Keratinocyte (primary cell): ENCODE measurements at regions not wholly inside any gene's neighbourhood (a gene's known extent, or its start where the extent isn't known, plus 50 kb on each side); places are given as distances from the start of the nearest gene placed in this dataset.

Source experiments
- DNase-seq: peaks from one replicate; pipeline ENCODE4 v3.0.0-alpha.2; 2011; ENCODE audit warnings: low read depth, missing footprints, low spot score
- FAIRE-seq: peaks from 2 replicates; lab custom pipeline; 2011; peaks lifted over from hg19 to GRCh38; lab: Jason Lieb, UNC
- H2AFZ ChIP-seq: 2 replicates; pipeline ENCODE4 v1.6.0; 2012; ENCODE audit warnings: low read length, control low read depth, inconsistent platforms; ENCODE audit not compliant: control insufficient read depth
- H3K27ac ChIP-seq: 2 replicates; pipeline ENCODE4 v1.5.1; 2011; ENCODE audit warnings: low read length; ENCODE audit not compliant: control insufficient read depth, insufficient read depth
- H3K27me3 ChIP-seq: 3 replicates; pipeline ENCODE4 v1.6.0; 2011; ENCODE audit warnings: low read length; ENCODE audit not compliant: control insufficient read depth, insufficient read depth; ENCODE audit errors: extremely low read depth
- H3K36me3 ChIP-seq, 2 experiments: 2 replicates in 1 of 2; 3 replicates in 1 of 2; pipeline ENCODE4 v1.5.1; 2011; ENCODE audit warnings: low read length in 2 of 2, mild to moderate bottlenecking in 1 of 2; ENCODE audit not compliant: control insufficient read depth in 2 of 2, insufficient read depth in 2 of 2; ENCODE audit errors: extremely low read depth in 1 of 2
- H3K4me1 ChIP-seq: 3 replicates; pipeline ENCODE4 v1.5.1; 2011; ENCODE audit warnings: low read length; ENCODE audit not compliant: control insufficient read depth, insufficient read depth; ENCODE audit errors: extremely low read depth
- H3K4me2 ChIP-seq: 3 replicates; pipeline ENCODE4 v1.6.0; 2011; ENCODE audit warnings: low read depth, low read length; ENCODE audit not compliant: control insufficient read depth, insufficient read depth; ENCODE audit errors: extremely low read depth
- H3K4me3 ChIP-seq, 3 experiments: fragments of 200-600 bp in 1 of 3; sonication (generic) in 1 of 3; 2 replicates in 2 of 3; 3 replicates in 1 of 3; pipeline ENCODE4 v1.5.1; 2011 to 2016; ENCODE audit warnings: low read length in 3 of 3, mild to moderate bottlenecking in 3 of 3, control low read depth in 2 of 3, inconsistent platforms in 1 of 3, low read depth in 1 of 3, mixed read lengths in 1 of 3, mixed run types in 1 of 3, moderate library complexity in 1 of 3; ENCODE audit not compliant: control insufficient read depth in 2 of 3, insufficient read depth in 2 of 3; ENCODE audit errors: extremely low read depth in 1 of 3
- H3K79me2 ChIP-seq: 2 replicates; pipeline ENCODE4 v1.6.0; 2012; ENCODE audit warnings: low read length; ENCODE audit not compliant: control insufficient read depth, insufficient read depth
- H3K9ac ChIP-seq: 3 replicates; pipeline ENCODE4 v1.6.0; 2011; ENCODE audit warnings: low read length; ENCODE audit not compliant: control insufficient read depth, insufficient read depth; ENCODE audit errors: extremely low read depth
- H3K9me1 ChIP-seq: 3 replicates; pipeline ENCODE4 v1.6.0; 2011; ENCODE audit warnings: low read length; ENCODE audit not compliant: control insufficient read depth, insufficient read depth; ENCODE audit errors: extremely low read depth
- H3K9me3 ChIP-seq: 2 replicates; pipeline ENCODE4 v1.5.1; 2012; ENCODE audit warnings: low read depth, low read length; ENCODE audit not compliant: control insufficient read depth
- H4K20me1 ChIP-seq: 3 replicates; pipeline ENCODE4 v1.6.0; 2011; ENCODE audit warnings: low read length; ENCODE audit not compliant: control insufficient read depth, insufficient read depth; ENCODE audit errors: extremely low read depth
- CTCF ChIP-seq, 3 experiments: IDR thresholded peaks in 1 of 3; conservative IDR thresholded peaks in 1 of 3; optimal IDR thresholded peaks in 1 of 3; 2 replicates in 2 of 3; 3 replicates in 1 of 3; pipeline versions ENCODE3 to v1.5.1; 2011; ENCODE audit warnings: low read length in 3 of 3, mild to moderate bottlenecking in 3 of 3, moderate library complexity in 2 of 3, control low read depth in 1 of 3, inconsistent platforms in 1 of 3; ENCODE audit not compliant: insufficient read depth in 2 of 3; ENCODE audit errors: extremely low read depth in 1 of 3
- EZH2 ChIP-seq: IDR thresholded peaks from one replicate; pipeline ENCODE4 v1.6.1; 2012; ENCODE audit warnings: inconsistent platforms, mild to moderate bottlenecking, low read length, moderate library complexity
- dilution Hi-C: fragments of 300-500 bp; cut with MboI; formaldehyde crosslinking; loops from one replicate; pipeline ENCODE4 v1.7.0; 2020; ENCODE audit warnings: low sequenced_read_pairs; ENCODE audit not compliant: extremely low pct_ligation_motif_present

GRCh38 chr4:95674521-95674981 is 125.8 kb upstream of the UNC5C start:
- H2AFZ ChIP-seq, result no peak overlapping the region
- no peak overlapping the region for H3K27ac ChIP-seq
- H4K20me1 ChIP-seq, result no peaks in the 10 kb centered on the region
- H3K36me3 ChIP-seq, result no peaks in the 10 kb centered on the region
- no peak overlapping the region for H3K4me3 ChIP-seq
- no peaks in the 10 kb centered on the region for H3K9me3 ChIP-seq
- dilution Hi-C loops, result no loop called here
- no peaks in the 10 kb centered on the region for H3K9me1 ChIP-seq
- H3K27me3 ChIP-seq, result no peaks in the 10 kb centered on the region
- FAIRE-seq, result no peak
- no peak overlapping the region for H3K9ac ChIP-seq
- no peaks in the 10 kb centered on the region for H3K4me1 ChIP-seq
- H3K4me2 ChIP-seq, result no peak overlapping the region
- no peak for DNase-seq
- H3K79me2 ChIP-seq, result no peaks in the 10 kb centered on the region
- no peak for TF ChIP-seq CTCF (optimal IDR thresholded peaks at IDR 0.05 in 1 of 3, IDR thresholded peaks at IDR 0.05 in 1 of 3, conservative IDR thresholded peaks at IDR 0.05 in 1 of 3; ENCODE audit: extremely low read depth in 1 of 3, insufficient read depth in 2 of 3, low read length in 3 of 3)
- TF ChIP-seq EZH2, result no peak

GRCh38 chr4:95672811-95673210 is 124.0 kb upstream of the UNC5C start:
- no peak for FAIRE-seq

More at GRCh38 chr4:95672811-95673210, 124.0 kb upstream of the UNC5C start:
- H2AFZ ChIP-seq, result no peak overlapping the region
- no peaks in the 10 kb centered on the region for H3K9me1 ChIP-seq
- H3K4me3 ChIP-seq, result no peak overlapping the region
- H3K27me3 ChIP-seq, result no peaks in the 10 kb centered on the region
- no peaks in the 10 kb centered on the region for H3K4me1 ChIP-seq
- H3K9ac ChIP-seq, result no peak overlapping the region
- H3K36me3 ChIP-seq, result no peaks in the 10 kb centered on the region
- no peak overlapping the region for H3K27ac ChIP-seq
- TF ChIP-seq EZH2 (no peak), CTCF (optimal IDR thresholded peaks at IDR 0.05 in 1 of 3, IDR thresholded peaks at IDR 0.05 in 1 of 3, conservative IDR thresholded peaks at IDR 0.05 in 1 of 3; ENCODE audit: extremely low read depth in 1 of 3, insufficient read depth in 2 of 3, low read length in 3 of 3) (no peak)
- no peaks in the 10 kb centered on the region for H3K9me3 ChIP-seq
- DNase-seq, result no peak
- H4K20me1 ChIP-seq, result no peaks in the 10 kb centered on the region
- H3K4me2 ChIP-seq, result no peak overlapping the region
- dilution Hi-C loops, result no loop called here
- no peaks in the 10 kb centered on the region for H3K79me2 ChIP-seq
